HG02642 (cell line): ENCODE measurements at regions not wholly inside any gene's neighbourhood (a gene's known extent, or its start where the extent isn't known, plus 50 kb on each side); places are given as distances from the start of the nearest gene placed in this dataset.

Experiments used
- ATAC-seq: cut with Tn5 transposase; IDR thresholded peaks from one replicate; pipeline ENCODE4 v1.9.1; 2021; ENCODE audit warnings: mild to moderate bottlenecking; ENCODE audit not compliant: unreplicated experiment, poor library complexity

- no peak for ATAC-seq
Observed at GRCh38 chrX:9087271-9088040, 53.5 kb upstream of the FAM9B start.

DNA sequence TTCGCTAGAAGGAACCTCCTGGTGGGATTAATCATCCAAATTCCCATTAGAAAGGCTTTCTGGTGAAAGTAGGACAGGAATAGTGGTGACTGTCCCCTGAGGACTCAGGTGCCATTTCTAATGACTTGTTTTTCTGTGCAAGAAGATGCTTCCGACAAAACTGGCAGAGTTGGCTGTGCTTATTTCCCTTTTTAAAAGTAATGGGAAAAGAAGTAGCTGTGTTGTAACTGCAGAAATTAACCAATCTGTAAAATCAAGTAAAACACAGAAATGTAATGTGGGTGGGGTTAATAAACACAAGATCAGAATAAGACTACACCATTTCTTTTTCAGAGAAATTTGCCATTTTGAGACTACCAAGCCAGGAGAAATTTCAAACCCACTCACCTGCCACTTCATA is 55.0 kb upstream of the FAM9B start:
- ATAC-seq, result no peak

DNA sequence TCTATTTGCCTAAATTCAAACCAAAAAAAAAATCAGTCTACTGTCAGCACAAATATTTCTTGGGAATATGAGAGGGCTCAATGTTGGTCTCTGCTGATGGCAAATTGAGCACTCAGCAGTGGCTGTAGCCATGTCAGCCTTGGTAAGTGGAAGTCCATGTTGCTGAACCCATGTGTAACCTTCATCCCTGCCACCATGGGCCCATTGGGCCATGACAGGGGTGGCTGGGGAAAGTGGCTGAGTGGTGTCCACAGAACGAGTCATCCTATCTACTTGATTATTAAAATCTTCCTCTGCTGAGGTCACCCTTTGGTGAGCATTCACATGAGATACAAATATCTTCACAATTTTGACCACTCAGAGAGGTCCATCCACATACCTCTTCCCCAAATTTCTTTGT is 56.8 kb upstream of the FAM9B start:
- no peak for ATAC-seq

DNA sequence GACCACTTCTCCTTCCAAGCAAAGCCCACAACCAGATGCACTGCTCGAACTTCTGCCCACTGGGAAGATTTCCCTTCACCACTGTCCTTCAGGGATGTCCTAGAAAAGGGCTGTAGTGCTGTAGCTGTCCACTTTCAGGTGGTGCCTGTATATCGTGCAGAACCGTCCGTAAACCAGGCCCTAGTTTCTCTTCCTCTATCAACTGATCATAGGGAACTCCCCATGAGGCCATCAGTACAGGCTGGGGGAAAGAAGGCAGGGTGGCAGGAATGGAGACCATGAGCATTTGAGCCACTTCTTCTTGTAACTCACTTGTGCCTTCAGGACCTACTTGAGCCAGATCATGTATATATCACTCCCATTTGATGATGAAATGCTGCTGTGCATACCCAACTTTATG is 57.3 kb upstream of the FAM9B start:
- no peak for ATAC-seq

DNA sequence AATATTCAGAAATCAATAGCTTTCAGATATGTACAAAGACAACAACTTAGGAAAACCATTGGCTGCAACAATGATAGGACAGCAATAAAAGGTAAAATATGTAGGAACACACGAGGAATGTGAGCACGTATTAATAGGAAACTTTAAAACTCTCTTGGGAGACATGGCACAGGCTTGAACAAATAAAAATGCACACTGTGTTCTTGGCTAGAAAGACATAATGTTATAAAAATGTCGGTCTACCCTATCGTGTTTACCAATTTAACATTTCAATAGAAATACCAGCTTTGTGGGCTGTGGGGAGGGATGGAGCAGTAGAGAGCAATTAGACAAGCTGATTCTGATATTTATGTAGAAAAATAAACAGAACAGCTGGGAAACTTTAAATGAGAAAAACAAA is 69.0 kb upstream of the FAM9B start:
- no peak for ATAC-seq

DNA sequence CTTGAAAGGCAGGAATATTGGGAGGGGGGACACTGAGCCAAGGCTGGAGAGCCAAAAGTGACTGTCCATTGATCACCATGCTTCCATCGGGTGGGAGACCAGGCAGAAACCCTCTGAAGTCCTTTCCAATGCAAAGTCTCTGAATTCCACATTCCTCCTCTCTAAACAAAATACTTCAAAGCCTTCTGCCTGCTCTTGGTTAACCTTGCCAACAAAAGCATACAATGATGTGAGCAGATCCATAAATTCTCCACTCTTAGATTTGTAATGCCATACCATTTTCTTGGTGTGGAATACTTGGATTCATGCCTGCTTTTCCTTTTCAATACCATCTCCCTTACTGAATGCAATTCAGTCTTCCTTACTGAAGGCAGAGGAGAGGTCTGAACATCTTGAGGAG is 74.1 kb upstream of the FAM9B start:
- ATAC-seq, result no peak

GRCh38 chrX:9110808-9111207 is 76.9 kb upstream of the FAM9B start:
- ATAC-seq, result no peak

- ATAC-seq, result no peak
Observed at GRCh38 chrX:9114245-9114644, 80.3 kb upstream of the FAM9B start.

DNA sequence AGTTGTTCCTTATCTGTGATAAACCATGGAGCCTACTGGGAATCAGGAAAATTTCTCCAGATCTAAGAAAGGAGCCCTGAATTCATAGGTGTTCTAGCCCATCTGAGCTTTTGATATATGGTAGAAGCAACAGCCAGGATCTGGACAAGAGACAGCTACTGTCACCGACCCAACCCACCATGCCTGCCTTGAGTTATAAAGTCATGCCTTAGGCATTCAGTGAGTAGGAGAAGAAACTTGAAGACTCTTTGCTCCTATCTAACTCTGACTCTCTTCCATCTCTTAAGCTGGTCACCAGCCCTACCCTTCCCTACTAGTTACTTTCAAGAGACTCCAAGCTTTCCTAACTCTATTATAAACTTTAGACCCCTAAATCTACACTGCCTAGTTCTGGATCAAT is 83.9 kb upstream of the FAM9B start:
- ATAC-seq, result no peak

DNA sequence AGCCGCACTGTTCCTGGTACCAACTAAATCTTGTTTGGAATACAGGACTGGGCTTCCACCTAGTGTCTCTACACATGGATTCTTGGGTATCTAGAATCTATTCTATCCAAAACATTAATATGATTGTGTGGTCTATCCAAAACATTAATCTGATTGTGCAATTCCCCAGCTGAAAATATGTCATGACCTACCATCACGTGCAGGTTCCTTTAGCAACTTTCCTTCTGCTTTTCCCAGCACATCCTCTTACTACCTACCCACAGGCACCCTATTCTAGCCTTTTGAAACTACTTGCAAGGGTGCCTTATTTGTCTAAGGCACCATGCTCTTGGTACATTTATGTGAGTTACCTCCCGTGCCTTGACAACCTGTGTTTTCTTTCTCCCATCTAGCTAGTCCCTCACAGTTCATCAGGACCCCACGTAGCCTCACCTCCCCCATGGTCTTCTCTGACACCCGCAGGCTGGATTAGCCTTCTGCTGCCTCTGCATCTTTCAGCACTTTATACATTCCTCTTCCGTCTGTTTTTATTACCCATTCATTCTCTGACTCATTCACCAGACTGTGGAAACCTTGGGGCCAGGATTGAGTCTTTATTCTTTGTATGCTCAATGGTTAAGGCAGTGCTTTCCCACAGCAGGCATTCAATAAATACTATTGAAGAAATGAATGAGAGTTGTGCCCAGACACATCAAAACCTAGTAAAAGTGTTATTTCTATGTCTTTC is 88.8 kb upstream of the FAM9B start:
- no peak for ATAC-seq

DNA sequence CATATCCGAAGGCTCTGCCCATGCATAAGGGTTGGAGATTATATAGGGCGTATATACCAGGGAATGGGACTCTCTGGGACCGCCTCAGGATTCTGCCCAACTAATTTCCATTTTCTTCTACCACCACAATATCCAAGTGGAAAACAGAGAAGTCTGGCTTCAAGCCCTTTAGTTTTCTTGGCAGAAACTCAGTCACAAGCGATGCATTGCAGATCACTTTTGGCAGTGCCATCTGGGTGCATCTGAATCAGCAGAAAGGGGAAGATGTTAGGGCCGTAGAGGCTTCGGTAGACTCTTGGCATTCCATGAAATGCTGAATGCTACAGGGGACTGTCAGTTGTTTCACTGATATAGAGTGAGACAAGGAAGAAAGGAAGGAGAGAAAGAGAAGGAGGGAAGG is 94.1 kb upstream of the FAM9B start:
- no peak for ATAC-seq

- no peak for ATAC-seq
Observed at GRCh38 chrX:9130031-9130430, 96.1 kb upstream of the FAM9B start.

- no peak for ATAC-seq
Observed at GRCh38 chrX:9131066-9131465, 97.1 kb upstream of the FAM9B start.

DNA sequence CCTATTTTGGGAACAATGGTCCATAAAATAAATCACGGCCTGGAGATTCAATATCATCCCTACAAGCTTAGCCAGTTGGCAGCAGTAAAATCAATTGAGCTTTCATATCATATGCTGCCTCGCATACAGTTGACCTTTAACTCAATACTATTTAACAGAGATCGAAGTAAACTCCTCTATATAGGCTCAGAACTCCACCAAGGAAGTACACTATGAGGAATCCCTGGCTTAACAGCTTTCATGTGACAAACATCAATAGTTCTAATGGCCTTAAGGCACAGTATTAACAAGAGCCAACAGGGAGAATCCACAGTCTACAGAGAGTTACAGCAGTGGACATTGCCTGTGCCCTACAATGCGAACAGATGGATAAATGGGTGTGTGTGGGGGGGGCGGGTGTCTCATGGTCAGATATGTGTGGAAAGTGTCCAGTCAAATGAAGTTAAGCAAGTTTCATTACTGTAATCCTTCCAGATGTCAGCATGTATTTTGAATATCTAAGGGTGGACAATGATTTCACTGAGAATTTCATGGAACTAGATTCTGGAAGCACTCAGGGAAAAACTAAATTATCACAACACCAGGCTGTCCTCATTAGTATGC is 98.2 kb upstream of the FAM9B start:
- ATAC-seq, result no peak

GRCh38 chrX:9133426-9133825 is 99.5 kb upstream of the FAM9B start:
- ATAC-seq, result no peak

DNA sequence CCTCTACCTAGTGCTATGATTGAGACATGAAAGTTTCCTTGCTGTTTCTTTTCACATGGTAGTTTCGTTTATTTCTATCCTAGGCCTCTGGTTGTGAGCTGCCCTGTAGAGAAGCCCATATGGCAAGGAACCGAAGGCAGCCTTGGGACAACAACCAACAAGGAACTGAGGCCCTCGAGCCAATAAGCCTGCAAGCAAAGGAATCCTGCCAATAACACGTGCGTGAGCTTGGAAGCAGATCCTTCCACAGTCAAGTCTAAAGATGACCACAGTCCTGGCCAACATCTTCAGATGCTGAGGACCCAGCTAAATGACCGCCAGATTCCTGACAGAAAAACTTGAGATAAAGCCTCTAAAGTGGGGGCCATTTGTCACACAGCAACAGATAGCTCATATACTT is 100.4 kb upstream of the FAM9B start:
- ATAC-seq, result no peak

GRCh38 chrX:9135901-9136510 is 102.1 kb upstream of the FAM9B start:
- ATAC-seq, result no peak

- no peak for ATAC-seq
Observed at GRCh38 chrX:9137152-9137551, 103.2 kb upstream of the FAM9B start.

GRCh38 chrX:9141496-9141895 is 107.6 kb upstream of the FAM9B start:
- ATAC-seq, result no peak

- ATAC-seq, result no peak
Observed at GRCh38 chrX:9144701-9145241, 110.8 kb upstream of the FAM9B start.

GRCh38 chrX:9146657-9147056 is 112.7 kb upstream of the FAM9B start:
- no peak for ATAC-seq
